ENCODE measurements at regions not wholly inside any gene's neighbourhood (a gene's known extent, or its start where the extent isn't known, plus 50 kb on each side); places are given as distances from the start of the nearest gene placed in this dataset.

- H3K9me3 Mint-ChIP-seq: no peaks in the 10 kb centered on the region
- H3K36me3 Mint-ChIP-seq (ENCODE audit: low read depth): no peaks in the 10 kb centered on the region
- H3K4me3 Mint-ChIP-seq: no peak overlapping the region
- peaks cover 7% of the 10 kb centered on the region for H3K4me1 Mint-ChIP-seq (ENCODE audit: low read depth)
- no peaks in the 10 kb centered on the region for H3K27me3 Mint-ChIP-seq (ENCODE audit: low read depth)
- no peak for DNase-seq
- CTCF ChIA-PET: no interaction called here
- no peak overlapping the region for H3K27ac Mint-ChIP-seq
- intact Hi-C loops (cut with micrococcal nuclease): no loop called here
These were observed 65.3 kb upstream of the ZMIZ1 start for GRCh38 chr10:79003183-79004100.

DNA sequence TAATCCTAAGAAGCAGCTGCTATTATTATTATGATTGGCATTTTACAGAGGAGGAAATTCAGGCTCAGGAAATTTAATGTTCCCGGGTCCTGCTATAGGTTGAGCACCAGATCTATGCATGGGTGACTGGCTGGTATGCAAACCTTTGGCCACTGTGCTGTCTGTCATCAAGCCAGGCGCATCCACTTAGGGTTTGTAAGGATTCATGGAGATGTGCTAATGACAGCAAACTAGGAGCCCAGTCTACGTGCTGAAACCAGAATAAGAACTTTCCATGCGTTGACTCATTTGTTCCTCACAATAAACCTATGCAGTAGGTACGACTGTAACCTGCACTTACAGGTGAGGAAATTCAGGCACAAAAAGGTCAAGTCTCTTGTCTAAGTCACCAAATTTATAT lies 64.5 kb upstream of the ZMIZ1 start:
- CTCF ChIA-PET: no interaction called here
- Mint-ChIP-seq H3K27me3 (ENCODE audit: low read depth) (no peaks in the 10 kb centered on the region), H3K4me1 (ENCODE audit: low read depth) (peaks cover 7% of the 10 kb centered on the region), H3K27ac (no peak overlapping the region), H3K9me3 (no peaks in the 10 kb centered on the region), H3K36me3 (ENCODE audit: low read depth) (no peaks in the 10 kb centered on the region), H3K4me3 (no peak overlapping the region)
- intact Hi-C loops (cut with micrococcal nuclease): no loop called here
- DNase-seq: no peak

DNA sequence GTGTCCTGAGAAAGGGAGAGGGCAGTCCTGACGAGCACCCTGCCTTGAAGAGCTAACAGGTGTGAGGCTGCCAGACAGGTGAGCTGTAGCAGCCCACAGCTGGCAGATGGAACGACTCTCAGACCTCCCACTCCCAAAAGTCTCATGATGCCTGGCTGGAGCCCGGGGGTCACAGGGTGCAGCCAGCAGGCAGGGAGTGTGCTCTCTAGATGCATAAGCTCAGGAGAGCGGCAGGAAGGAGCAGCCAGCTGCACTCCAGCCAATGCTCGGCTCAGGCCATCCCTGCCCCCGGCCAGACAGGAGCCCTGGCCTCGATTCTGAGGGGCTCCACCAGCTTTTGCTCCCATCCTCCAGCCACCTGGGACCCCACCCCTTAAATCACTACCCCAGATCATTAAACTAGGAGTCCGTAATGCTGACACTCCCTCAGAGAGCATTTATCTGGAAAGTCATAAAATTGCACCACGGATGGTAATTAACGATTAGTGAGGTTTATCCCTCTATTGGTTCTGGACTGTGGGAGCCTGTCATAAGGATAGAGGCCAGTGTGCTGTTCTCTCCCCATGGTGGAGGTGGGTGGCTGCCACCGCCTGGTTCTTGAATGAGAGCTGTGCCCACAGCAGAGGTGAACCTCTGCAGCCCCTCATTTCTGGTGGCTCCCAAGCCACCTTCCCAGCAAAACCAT lies 63.5 kb upstream of the ZMIZ1 start:
- H3K27me3 Mint-ChIP-seq (ENCODE audit: low read depth): no peaks in the 10 kb centered on the region
- no peak for DNase-seq
- CTCF ChIA-PET: no interaction called here
- no peak overlapping the region for H3K4me3 Mint-ChIP-seq
- H3K27ac Mint-ChIP-seq: no peak overlapping the region
- no peaks in the 10 kb centered on the region for H3K9me3 Mint-ChIP-seq
- intact Hi-C loops (cut with micrococcal nuclease): no loop called here
- no peaks in the 10 kb centered on the region for H3K36me3 Mint-ChIP-seq (ENCODE audit: low read depth)
- peaks cover 7% of the 10 kb centered on the region for H3K4me1 Mint-ChIP-seq (ENCODE audit: low read depth)

- H3K36me3 Mint-ChIP-seq (ENCODE audit: low read depth): no peaks in the 10 kb centered on the region
- no peak overlapping the region for H3K27ac Mint-ChIP-seq
- CTCF ChIA-PET: no interaction called here
- H3K4me3 Mint-ChIP-seq: no peak overlapping the region
- no peaks in the 10 kb centered on the region for H3K27me3 Mint-ChIP-seq (ENCODE audit: low read depth)
- peaks cover 5% of the 10 kb centered on the region for H3K4me1 Mint-ChIP-seq (ENCODE audit: low read depth)
- intact Hi-C loops (cut with micrococcal nuclease): no loop called here
- no peak for DNase-seq
- no peaks in the 10 kb centered on the region for H3K9me3 Mint-ChIP-seq
These were observed 61.7 kb upstream of the ZMIZ1 start for GRCh38 chr10:79007018-79007417.

DNA sequence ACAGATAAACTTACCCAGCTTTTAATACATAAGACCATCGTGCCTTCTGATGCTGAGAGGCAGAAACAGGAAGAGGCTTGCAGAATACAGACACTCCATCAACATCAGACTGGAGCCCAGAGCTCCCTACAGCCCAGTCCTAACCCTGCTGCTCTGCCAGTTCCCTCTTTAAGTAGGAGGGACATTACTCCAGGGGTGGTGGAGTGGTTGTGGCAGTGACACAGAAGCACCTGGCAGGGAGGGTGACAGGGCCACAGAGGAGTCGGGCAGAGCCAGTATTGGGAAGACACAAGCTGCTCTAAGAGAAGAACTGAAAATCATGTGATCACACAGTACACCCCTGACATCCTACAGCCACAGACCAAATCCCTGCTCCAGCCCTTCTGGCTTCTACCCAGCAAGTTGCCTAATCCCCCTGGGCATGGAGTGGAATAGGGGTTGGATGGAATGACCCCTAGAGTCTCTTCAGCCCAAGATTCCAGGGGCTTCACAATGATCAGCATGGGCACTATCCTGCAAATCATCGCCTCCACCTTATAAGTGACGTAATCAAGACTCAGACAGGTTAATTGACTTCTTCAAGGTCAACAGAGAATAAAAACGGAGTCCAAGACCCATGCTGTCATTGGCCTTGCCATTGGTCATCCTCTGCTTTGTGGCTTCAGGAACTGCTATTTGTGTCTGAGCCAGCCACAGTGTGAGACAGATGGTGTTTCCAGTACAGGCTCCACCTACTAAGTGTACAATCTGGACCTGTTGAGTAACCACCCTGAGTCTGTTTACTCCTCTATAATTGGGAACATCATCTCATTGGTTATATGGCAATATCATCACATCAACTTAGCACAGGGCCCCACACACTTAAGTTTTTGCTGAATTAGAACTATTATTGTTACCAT lies 61.1 kb upstream of the ZMIZ1 start:
- no peaks in the 10 kb centered on the region for H3K36me3 Mint-ChIP-seq (ENCODE audit: low read depth)
- no peak for DNase-seq
- intact Hi-C loops (cut with micrococcal nuclease): no loop called here
- H3K9me3 Mint-ChIP-seq: no peaks in the 10 kb centered on the region
- CTCF ChIA-PET: no interaction called here
- no peak overlapping the region for H3K4me3 Mint-ChIP-seq
- no peaks in the 10 kb centered on the region for H3K27me3 Mint-ChIP-seq (ENCODE audit: low read depth)
- H3K4me1 Mint-ChIP-seq (ENCODE audit: low read depth): peaks cover 5% of the 10 kb centered on the region
- H3K27ac Mint-ChIP-seq: no peak overlapping the region

- Mint-ChIP-seq H3K9me3 (no peaks in the 10 kb centered on the region), H3K4me1 (ENCODE audit: low read depth) (peaks cover 4% of the 10 kb centered on the region), H3K36me3 (ENCODE audit: low read depth) (no peaks in the 10 kb centered on the region), H3K4me3 (no peak overlapping the region), H3K27ac (no peak overlapping the region), H3K27me3 (ENCODE audit: low read depth) (no peaks in the 10 kb centered on the region)
- CTCF ChIA-PET: interaction anchor here (0.7 kb wide), 1 partner anchor 531 kb away, joined by 3 read pairs; no protein-coding TSS in a partner anchor
- DNase-seq: no peak
- intact Hi-C loops (cut with micrococcal nuclease): no loop called here
These were observed 59.6 kb upstream of the ZMIZ1 start for GRCh38 chr10:79009145-79009544.

DNA sequence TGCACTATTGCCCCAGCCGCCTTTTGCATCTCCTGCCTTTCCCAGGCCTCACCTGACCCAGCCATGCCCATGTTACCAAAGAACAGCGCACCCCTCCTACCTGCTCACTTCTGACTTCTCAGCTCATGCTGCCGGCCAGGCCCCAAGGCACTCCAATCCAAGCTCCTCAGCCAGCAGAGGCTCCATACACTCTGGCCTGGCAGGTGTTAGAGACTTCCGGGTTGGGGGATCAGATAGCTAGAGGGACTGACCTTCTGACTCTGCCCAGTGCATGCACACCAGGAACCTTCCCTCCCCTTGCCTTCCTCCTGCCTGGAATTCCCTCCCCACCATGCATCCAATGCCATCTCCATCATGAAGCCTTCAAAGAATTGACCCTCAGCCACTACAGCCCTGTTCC lies 56.2 kb upstream of the ZMIZ1 start:
- Mint-ChIP-seq H3K36me3 (ENCODE audit: low read depth) (no peaks in the 10 kb centered on the region), H3K4me3 (no peak overlapping the region), H3K27ac (no peak overlapping the region), H3K9me3 (no peaks in the 10 kb centered on the region), H3K4me1 (ENCODE audit: low read depth) (no peaks in the 10 kb centered on the region), H3K27me3 (ENCODE audit: low read depth) (no peaks in the 10 kb centered on the region)
- CTCF ChIA-PET: no interaction called here
- intact Hi-C loops (cut with micrococcal nuclease): no loop called here
- DNase-seq: no peak

GRCh38 chr10:79013406-79013987 lies 55.3 kb upstream of the ZMIZ1 start:
- H3K36me3 Mint-ChIP-seq (ENCODE audit: low read depth): no peaks in the 10 kb centered on the region
- H3K9me3 Mint-ChIP-seq: peaks cover 3% of the 10 kb centered on the region
- H3K27me3 Mint-ChIP-seq (ENCODE audit: low read depth): no peaks in the 10 kb centered on the region
- H3K4me3 Mint-ChIP-seq: no peak overlapping the region
- intact Hi-C loops (cut with micrococcal nuclease): no loop called here
- no peaks in the 10 kb centered on the region for H3K4me1 Mint-ChIP-seq (ENCODE audit: low read depth)
- H3K27ac Mint-ChIP-seq: no peak overlapping the region
- CTCF ChIA-PET: no interaction called here
- DNase-seq: no peak

DNA sequence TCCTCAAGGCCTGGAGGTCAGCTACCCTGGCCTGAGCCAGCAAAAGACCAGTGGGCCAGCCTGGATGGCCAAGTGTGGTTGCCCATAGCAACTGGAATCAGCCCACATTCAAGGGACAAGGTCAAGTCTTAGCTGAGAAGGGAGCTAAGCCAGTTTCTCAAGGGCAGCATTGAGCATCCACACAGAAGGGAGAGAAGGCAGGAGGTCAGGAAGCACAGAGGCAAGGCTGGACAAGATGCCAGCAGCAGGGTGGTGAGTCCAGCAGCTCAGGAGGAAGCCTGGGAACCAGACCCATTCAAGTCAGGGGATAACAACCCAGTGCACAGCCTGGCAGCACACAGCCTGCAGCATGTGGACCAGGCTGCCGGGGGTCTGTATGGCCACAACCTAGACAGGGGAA lies 54.0 kb upstream of the ZMIZ1 start:
- no peaks in the 10 kb centered on the region for H3K27me3 Mint-ChIP-seq (ENCODE audit: low read depth)
- H3K9me3 Mint-ChIP-seq: peaks cover 3% of the 10 kb centered on the region
- H3K27ac Mint-ChIP-seq: no peak overlapping the region
- no peak overlapping the region for H3K4me3 Mint-ChIP-seq
- no peak for DNase-seq
- CTCF ChIA-PET: no interaction called here
- intact Hi-C loops (cut with micrococcal nuclease): no loop called here
- H3K4me1 Mint-ChIP-seq (ENCODE audit: low read depth): no peaks in the 10 kb centered on the region
- no peaks in the 10 kb centered on the region for H3K36me3 Mint-ChIP-seq (ENCODE audit: low read depth)

GRCh38 chr10:79017882-79018520 lies 50.8 kb upstream of the ZMIZ1 start:
- H3K27me3 Mint-ChIP-seq (ENCODE audit: low read depth): no peaks in the 10 kb centered on the region
- intact Hi-C loops (cut with micrococcal nuclease): no loop called here
- H3K36me3 Mint-ChIP-seq (ENCODE audit: low read depth): no peaks in the 10 kb centered on the region
- H3K4me3 Mint-ChIP-seq: no peak overlapping the region
- H3K27ac Mint-ChIP-seq: no peak overlapping the region
- H3K4me1 Mint-ChIP-seq (ENCODE audit: low read depth): no peaks in the 10 kb centered on the region
- DNase-seq: no peak
- CTCF ChIA-PET: no interaction called here
- peaks cover 3% of the 10 kb centered on the region for H3K9me3 Mint-ChIP-seq

DNA sequence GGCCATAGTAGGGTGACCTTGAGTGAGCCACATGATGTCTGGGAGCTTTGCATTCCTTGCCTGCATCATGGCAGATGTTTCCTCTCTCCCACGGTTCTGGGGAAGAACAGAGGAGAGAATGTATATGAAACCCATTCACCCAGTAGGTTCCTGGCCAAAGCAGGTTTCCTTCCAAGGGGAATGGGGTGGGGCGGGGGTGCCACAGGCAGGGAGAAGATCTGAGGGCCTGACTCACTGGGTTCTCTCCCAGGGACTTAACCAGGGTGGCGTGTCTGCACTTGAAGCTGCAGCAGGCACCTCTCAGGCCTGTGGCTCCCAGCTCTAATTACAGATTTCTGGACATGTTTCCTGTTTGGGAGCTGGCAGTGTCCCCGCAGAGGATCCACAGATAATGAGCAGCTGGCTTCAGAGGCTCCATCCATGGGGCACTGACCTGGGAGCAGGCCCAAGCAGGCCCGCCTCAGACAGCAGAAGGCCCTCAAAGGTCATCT lies 50.2 kb upstream of the ZMIZ1 start:
- Mint-ChIP-seq H3K9me3 (peaks cover 3% of the 10 kb centered on the region), H3K27me3 (ENCODE audit: low read depth) (no peaks in the 10 kb centered on the region), H3K4me1 (ENCODE audit: low read depth) (peaks cover under 1% of the 10 kb centered on the region), H3K36me3 (ENCODE audit: low read depth) (no peaks in the 10 kb centered on the region), H3K27ac (no peak overlapping the region), H3K4me3 (no peak overlapping the region)
- intact Hi-C loops (cut with micrococcal nuclease): no loop called here
- CTCF ChIA-PET: interaction anchor here (0.6 to 1.3 kb wide), 2 partner anchors 44 to 884 kb away, joined by 3 to 4 read pairs; no protein-coding TSS in a partner anchor
- no peak for DNase-seq

Measured in activated naive CD4-positive, alpha-beta T cell treated with anti-CD3 and anti-CD28 coated beads for 36 hours (primary cell).